IPS-NIHi11 (cell line): ENCODE measurements at regions not wholly inside any gene's neighbourhood (a gene's known extent, or its start where the extent isn't known, plus 50 kb on each side); places are given as distances from the start of the nearest gene placed in this dataset.
"Not testable (repeated sequence)": the region's sequence is repeated elsewhere in the genome, so short reads cannot be mapped to it uniquely, and the experiment has no call there.

ENCODE experiments used
- DNase-seq: peaks from one replicate; pipeline ENCODE4 v3.0.0; 2012; ENCODE audit warnings: mixed read lengths, low spot score

DNA sequence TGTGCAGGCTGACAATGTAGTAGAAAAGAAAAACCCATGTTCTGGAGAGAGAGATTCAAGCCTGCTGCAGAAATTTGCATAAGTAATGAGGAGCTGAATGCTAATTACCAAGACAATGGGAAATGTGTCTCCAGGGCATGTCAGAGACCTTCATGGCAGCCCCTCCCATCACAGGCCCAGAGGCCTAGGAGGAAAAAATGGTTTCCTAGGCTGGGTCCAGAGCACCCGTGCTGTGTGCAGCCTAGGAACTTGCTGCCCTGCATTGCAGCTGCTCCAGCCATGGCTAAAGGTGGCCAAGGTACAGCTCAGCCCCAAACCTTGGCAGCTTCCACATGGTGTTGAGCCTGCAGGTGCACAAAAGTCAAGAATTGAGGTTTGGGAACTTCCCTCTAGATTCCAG, 402.3 kb downstream of the PRR32 start:
- not testable (repeated sequence) for DNase-seq

DNA sequence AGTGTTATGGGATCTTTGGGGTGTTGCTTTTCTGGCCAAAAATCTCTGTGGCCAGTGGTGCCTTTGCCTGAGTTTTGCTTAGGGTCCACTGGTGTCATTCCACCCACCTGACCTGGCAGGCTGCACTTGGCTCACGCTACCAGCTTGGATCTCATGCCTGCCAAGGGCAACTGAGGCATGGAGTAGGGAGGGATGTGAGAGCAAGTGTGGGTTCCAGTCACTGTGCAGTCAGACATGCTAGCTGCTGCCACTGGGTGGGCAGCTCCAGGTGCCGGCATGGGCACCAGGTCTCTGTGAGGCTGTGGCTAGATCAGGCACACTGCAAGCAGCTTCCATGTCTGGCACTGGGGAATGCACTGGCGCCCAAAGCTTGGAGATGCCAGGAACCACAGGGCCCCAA, 424.1 kb downstream of the PRR32 start:
- no peak for DNase-seq

DNA sequence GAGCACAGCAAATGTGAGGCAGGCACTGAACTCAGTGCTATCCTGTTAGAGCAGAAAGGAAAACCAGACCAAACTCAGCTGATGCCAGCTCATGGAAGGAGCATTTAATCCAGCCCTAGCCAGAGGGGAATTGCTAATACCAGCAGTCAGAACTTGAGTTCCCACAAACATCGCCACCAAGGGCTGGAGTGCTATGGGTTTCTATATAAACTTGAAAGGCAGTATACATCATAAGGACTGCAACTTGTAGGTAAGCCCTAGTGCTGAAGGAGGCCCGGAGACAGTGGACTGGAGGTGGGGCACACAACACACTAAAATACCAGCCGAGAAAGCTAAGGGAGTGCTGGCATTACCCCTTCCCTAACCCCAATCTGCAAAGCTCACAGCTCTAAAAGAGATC, 440.2 kb downstream of the PRR32 start:
- DNase-seq, result no peak

DNA sequence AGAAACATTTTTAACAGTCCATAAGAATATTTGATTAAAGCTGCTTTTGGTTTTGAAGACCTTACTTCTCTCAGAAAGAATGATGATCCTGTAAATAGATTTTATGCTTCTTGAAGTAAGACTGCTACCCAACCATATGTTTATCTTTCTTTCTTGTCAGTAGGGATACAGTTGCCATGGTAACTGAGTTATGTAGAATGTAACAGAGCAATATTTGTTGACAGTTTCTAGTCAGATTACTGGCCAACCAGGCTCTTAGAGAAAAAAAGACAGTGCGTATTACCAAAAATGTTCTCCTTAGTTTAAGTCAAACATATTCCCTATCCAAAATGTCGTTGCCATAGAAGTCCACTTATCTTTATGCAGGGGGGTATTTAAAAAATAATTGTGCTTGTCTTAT, 456.8 kb downstream of the PRR32 start:
- DNase-seq, result no peak

DNA sequence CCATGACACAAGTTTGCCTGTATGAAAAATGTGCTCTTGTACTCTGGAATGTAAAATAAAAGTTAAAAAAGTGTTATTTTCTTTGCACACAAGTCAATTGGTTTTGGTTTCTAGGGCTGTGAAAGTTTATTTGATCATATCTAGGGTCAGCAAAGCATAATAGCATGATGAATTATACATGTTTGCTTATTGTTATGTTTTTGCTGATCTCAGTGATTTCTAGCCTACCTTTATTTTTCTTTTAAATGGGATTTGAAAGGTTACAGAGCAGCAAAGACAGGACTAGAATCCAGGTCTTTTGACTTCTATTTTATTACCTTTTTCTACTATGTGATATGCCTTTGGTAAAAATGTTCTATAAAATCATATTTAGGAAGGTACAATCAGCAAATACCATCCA, 481.0 kb downstream of the PRR32 start:
- DNase-seq, result no peak

DNA sequence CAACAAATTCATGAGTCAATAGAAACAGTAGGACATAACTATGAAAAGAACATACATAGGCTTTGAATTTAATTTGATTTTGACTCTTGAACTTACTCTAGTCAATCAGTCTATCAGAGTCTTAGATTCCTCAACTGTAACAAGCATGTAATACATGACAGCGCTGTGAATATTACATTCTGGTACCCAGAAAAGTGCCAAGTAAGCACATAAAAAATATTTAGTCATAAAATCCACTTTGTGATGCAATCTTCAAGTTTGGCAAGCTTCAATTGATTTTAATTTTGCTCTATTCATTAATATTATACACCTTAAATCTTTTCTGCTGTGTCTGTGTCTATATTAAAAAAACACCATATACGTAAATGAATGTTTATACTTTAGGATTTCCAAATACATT, 483.3 kb downstream of the PRR32 start:
- DNase-seq, result no peak

DNA sequence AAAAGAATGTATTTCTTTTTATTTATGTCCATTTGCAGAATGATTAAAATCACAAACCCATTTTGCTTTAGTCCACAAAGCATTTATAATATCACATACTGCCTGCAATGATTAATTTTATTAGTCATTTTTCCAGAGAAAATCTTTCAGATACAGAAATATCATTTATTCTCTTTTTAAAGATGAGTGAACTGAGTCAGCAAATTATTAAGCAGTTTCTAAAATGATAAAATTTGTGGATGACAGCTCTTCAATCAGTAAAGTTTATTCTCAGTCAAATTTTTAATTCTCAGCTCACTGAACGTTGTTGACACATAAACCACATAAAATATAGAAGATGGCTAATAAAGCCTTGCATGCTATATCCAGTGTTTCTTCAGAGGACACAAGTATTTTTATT, 485.5 kb downstream of the PRR32 start:
- DNase-seq, result no peak

DNA sequence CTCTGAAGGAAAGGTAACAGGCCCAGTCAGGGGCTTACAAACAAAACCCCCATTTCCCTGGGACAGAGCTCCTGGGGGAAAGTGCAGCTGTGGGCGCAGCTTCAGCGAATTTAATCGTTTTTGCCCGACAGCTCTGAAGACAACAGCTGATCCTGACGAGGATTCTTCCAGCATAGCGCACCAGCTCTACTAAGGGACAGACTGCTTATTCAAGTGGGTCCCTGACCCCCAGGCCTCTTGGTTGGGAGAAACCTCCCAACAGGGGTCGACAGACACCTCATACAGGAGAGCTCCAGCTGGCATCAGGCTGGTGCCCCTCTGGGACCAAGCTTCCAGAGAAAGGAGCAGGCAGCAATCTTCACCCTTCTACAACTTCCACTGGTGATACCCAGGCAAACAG, 486.7 kb downstream of the PRR32 start:
- no peak for DNase-seq

DNA sequence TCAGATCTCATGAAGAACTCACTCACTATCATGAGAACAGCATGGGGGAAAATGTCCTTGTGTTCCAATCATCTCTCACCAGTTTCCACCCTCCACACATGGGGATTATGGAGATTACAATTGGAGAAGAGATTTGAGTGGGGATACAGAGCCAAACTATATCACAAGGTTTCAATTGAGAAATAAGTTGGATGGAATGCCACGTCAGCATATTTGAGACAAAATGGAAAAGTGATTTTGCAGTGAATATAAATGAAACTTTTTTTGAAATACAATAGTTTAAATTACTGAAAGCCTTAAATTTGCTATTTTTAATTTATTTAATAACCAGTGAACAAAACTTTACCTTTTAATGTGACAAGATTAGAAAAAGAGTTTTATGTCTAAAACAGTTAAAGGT, 494.1 kb downstream of the PRR32 start:
- DNase-seq, result no peak

DNA sequence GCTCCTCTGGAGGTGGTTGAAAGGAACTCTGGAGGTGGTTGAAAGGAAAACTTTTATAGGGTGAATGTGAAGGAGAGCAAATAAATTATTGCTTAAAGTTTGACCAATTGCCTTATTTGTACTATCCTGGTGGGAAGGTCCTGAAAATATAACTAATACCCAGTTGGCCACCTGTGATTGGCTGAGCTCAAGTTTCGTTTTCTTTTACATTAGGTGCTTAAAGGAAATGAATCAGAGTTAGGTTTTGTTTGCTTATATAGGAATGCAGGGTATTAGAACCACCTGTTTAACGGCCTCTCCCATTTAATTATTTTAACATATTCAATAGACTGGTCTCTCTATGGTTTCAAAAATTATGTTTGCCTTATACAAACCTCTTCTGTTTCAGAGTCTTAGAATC, 497.6 kb downstream of the PRR32 start:
- no peak for DNase-seq

DNA sequence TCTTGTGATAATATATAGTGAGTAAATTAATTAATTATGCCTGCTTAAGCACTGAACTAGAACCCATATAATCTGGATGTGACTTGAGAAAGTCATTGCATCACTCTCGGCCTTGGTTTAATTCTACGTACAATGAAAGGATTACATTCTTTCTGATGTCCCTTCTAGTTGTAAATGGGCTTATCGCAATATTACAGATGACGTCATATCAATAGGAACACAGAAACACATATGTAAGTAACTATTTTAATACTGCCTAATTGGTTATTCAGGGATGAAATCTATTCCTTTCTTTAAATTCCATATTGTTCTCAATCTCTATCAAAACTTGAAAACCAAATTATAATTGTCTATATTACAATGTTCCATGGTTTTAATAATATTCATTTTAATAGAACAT, 504.6 kb downstream of the PRR32 start:
- DNase-seq, result no peak
